Left lobe of liver (tissue), 2 donors: ENCODE measurements at regions not wholly inside any gene's neighbourhood (a gene's known extent, or its start where the extent isn't known, plus 50 kb on each side); places are given as distances from the start of the nearest gene placed in this dataset.

Experiments used
- ATAC-seq: fragments of 200-7000 bp; cut with Tn5 transposase; one replicate; pipeline ENCODE4 v1.9.1; 2020; ENCODE audit warnings: mild to moderate bottlenecking, moderate library complexity
- DNase-seq: peaks from one replicate; pipeline ENCODE4 v3.0.0-alpha.2; 2020; ENCODE audit warnings: low spot score
- donor health status: DM: no; HTN: no; CAD: no; lungs with moderate emphysema.
- donor health status: DM: no; HTN: yes; CAD: no.

DNA sequence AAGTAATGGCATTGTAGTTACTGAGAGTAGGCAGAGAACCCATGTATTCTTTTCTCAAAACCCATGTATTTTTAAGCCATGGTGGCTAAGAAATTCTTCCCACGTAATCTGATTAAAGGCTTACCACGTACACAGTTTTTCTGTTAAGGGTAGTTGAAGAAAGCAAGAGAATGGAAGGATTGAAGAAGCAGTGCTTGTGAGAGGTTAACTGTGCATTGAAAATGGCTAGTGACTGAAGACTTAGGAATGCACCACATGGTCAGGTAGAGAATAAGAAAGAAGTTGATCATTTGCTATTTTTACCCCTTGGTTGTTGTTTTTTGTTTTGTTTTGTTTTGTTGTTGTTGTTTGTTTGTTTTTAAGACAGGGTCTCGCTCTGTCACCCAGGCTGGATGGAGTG lies 178.9 kb upstream of the SNX7 start:
- DNase-seq: no peak
- no peak for ATAC-seq

DNA sequence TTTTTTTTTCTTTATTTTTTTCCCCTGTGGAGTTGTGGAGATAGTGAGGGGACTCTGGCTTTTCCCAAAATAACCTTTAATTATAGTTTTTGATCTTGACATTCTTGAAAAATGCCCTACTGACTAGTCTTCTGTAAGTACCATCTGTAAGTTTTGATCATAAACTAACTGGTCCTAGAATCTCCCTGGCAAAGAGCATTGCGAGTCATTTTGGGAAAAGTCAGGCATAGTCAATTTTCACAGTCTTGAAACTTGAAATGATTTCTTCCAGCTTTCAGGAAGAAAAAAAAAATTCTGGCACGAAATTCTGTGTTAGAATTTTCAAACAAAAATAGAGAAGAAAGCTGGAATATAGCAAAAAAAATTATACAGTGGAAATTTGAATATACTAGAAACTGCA lies 181.2 kb upstream of the SNX7 start:
- DNase-seq: no peak
- ATAC-seq: no peak

DNA sequence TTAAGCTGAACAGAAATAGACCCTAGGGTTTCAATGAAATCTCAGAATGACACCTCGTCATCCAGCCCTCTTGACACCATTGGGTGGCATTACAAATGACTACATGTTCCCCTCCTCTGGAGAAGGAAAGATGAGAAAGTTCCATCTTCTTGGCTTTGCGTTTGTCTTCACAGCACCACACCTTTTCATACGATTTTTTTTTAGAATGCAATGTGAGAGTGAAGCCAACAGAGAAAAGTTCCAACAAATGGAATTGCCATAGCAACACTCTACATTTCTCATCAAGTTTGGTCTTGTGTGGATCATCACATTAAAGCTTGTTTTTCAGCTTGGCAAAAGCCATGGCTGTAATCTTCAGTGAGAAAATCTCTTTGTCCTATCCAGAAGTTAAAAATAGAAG lies 183.4 kb upstream of the SNX7 start:
- DNase-seq: no peak
- no peak for ATAC-seq

DNA sequence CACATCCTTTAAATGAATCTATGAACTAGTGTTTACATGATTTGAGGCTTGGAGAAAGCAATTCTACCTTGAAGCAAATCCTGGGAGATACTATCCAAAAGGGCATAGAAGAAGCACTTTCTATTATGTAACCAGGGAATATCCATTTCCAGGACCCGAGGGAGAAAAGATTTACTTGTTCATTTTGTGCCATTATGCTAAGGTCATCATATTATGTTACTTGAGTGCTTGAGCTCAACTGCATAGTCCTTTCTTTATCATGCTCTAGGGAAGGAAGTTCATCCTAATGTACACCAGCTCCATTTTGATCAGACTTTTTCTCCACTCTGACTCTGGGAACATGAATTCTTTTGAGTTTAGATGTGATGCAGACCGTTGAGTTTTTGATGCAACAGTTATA lies 188.6 kb upstream of the SNX7 start:
- ATAC-seq: no peak
- DNase-seq: no peak

DNA sequence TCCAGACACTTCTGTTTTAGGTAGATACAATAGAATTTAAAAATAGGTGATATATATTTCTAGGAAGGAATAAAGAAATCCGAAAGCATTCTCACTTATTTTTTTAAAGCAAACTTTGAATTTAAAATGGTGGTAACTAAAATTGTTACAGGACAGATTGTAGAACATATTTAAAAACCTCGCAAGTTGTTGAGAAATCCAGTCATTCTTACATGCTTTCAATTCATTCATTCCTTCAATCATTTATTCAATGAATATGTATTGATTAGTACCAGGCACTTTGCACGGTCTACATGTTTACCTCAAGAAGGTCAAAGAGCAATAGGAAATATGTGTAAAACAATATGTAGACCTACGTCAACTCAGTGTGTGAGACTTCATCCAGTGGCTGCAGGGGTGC lies 189.9 kb upstream of the SNX7 start:
- ATAC-seq: no peak
- no peak for DNase-seq

DNA sequence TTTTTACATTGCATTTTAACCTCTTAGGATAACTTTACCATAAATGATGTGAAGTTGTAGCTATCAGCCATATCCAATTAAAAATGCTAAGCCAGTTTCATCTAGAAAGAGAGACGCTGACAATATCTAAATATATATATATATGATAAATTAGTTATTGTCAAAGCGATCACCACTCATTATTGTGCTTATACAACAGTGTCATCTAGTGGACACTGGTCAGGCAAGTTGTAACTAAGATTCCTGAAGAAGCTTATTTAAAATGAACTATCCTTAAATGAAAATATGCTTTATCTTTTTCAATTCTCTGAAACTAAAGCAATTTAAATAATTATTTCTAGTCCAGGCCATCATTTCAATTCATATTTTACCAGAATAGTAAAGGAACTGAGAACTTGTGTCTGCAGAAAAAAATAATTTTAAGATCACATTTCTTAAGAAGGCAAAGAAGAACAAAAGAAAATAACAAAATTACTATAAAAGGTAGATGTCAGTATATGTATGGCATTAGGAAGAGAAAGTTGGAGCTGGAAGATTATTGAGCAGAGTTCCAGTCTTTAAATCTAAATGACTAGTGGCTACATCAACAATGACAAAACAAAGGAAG lies 193.3 kb upstream of the SNX7 start:
- no peak for DNase-seq
- ATAC-seq: peak; percentile 68

DNA sequence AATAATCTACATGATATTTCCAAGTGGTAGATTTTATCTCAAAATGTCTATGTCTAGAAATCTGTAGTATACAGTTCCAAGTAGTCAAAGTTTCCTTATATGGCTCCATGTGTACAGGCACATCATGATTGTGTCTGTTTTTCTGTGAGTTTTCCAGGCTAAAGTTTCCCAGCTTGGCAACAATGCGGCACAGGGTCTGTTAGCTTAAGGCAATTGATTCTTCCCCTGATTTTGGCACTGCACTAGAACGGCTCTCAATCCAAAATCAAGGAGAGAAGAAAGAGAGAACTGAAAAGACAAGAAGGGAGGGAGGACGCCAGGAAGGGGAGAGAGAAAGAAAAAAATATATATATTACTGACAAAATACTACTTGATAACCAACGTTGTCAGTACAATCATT lies 193.9 kb upstream of the SNX7 start:
- DNase-seq: no peak
- no peak for ATAC-seq

DNA sequence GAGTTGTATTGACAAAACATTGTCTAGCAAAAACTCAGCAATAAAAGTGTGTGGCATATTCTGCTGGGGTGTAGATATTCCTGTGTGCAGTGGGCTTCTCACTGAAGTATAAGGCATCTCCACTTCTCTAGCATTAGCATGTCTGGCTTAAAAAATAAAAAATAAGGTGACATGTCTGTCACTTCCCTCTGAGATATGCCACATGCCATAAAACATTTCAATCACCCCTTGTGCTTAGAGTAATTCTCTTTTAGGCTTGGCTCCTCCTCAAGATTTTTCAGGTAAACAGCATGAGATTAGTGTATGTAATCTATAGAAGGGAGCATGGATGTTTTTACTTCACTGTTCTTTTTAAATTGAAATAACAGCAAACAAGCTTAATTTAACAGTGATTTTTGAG lies 194.4 kb upstream of the SNX7 start:
- ATAC-seq (no peak), DNase-seq (no peak)

DNA sequence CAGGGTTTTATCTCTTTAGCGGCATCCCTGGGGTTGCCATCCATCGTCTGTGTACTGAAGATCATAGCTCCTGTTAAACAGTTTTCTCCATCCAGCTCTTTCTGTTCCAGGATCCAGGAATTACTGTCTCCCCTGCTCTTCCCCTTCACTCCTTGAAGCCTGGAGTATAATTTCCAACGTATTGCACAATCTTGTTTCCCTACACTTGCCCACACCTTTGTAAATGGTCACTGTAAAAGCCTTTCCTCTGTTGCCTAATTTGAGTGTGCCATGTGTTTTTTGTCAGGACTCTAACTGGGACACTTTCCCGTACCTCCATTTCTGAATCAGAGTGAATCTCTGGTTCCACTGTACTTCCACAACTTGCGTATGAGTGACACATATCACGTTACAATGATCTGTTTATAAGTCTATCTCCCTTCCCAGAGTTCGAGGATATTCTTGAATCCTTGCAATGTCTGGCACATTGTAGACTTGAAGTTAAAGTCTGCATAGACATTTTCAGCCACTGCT lies 199.6 kb upstream of the SNX7 start:
- no peak for ATAC-seq

DNA sequence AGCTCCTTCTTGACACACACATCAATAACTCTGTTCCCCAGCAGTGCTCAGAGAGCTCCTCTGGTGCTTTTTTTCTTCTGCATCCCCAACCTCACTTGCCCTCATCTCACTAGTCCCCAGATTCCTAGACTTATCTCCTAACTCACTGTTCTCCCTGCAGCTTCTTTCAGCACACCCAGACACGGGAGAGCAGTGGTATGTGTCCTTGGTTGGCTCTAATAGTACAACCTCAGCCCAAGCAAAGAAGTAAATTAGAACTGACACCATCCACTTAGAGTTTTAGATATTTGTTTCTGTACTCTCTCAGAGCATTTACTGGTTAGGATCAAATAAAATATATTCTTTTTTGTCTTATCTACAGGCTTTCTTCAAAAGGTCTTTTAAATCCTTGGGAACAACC lies 201.4 kb upstream of the SNX7 start:
- no peak for ATAC-seq
- DNase-seq: no peak

More for the DNA sequence above, 199.6 kb upstream of the SNX7 start:
- DNase-seq: no peak

DNA sequence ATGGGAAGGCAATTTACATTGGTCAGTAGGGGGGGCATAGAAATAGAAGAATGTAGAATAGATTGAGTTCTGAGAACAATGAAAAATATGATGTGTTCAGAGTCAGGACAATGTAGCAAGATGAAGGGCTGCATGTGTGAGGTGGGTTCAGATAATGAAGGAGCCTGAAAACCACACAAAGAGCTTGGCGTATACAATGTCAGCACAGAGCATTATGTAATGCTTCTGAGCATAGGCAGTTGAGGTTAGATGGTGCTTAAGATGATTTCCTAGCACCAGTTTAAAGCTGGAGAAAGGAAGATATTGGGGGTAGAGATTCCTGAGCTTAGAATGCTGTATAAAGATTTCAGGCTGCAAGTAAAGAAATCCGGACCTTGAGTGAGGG lies 202.0 kb upstream of the SNX7 start:
- DNase-seq (no peak), ATAC-seq (no peak)

DNA sequence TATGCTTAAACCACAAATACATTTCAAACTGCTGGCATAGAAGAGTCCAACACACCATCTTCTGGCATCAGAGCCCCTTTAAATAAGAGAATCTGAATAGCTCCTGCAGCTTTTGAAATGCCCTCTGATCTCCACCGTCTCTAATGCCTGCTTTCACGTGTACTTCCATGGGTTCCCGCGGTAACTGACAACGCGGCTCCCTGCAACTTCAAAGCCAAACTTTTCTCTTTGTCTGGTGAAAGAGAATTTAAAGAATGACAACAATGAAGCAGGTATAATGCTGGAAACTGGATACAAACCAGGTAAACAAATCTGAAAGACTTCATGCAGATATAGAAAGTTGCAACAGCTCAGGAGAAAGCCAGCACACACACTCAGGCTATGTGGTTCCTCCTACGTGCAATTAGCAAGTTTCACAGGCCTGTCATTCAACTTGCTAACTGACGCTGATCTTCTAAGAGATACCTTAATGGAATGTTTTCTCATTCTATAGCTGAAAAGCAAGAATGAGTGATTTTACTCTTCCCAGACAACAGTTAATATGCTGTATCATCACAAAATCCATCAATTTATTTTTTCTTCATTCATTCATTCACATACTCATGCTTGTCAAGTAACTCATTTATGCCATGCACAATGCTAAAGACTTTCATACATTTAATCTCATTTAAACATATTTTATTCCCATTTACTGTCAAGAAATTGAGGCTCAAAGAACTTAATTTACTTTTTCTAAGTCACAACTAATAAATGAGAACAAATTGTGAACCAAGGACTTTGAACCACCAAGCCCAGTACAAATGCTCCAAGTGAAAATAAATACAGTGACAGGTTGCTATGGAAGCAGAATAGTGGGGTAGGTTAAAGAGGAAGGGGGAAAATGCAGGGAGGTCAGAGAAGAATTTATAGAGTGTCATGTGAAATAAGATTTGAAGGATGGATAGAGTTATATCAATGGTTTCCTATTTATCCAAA lies 202.7 kb upstream of the SNX7 start:
- no peak for DNase-seq
- ATAC-seq: peak; percentile 63

DNA sequence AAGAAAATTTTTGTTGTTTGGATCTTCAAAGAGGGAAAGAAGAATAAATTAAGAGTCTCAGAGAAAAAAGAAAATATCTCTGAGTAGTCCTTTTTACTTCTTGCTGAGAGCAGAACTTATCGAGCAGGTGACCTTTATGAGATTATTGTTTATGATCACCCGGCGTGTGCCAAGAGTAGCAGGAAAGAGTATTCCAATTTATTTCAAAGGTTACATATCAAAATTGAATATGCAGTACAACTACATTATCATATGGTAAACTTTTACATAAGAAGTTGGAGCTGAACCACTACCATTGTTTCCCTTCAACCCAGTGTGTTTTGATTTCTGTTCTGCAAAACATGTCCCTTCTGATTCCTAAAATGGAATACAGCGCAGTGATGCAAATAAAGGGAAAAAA lies 204.3 kb upstream of the SNX7 start:
- ATAC-seq: no peak

DNA sequence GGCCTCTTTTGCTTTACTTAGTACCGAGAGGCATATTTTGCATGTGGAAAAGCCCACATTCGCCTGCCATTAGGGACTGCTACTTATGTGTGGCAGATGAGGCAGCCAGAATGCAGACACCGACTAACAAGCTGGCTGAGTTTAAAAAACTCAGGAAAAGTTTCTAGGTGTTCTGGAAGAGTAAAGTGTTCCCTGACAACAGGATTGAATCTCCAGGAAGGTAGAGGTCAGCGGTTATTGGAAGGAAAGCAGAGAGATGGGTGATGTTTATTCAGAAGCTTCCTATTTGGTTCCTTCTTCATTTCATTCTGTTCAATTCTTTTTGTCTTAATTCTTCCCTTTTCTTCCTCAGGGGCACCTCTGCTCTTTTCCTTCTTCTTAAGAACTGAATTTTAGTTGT lies 206.9 kb upstream of the SNX7 start:
- ATAC-seq (no peak), DNase-seq (no peak)

More for the DNA sequence above, 204.3 kb upstream of the SNX7 start:
- no peak for DNase-seq

DNA sequence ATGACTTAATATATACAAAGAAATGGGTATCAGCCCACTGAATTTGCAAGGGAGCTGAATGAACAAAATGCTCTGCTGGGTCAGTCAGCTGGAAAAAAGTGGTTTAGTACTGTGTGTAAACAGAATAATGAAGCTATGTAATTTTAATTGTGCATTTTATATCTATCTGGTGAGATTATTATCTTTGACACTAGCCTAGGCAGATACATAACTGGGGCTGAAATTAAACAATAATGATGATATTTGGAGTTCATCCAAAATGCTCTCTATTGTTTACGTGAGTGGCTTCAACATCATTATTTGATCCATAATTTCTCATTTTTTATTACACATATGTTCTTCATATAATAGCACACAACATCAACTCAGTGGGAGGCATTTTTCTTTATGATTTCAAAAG lies 208.5 kb upstream of the SNX7 start:
- DNase-seq (no peak), ATAC-seq (no peak)

DNA sequence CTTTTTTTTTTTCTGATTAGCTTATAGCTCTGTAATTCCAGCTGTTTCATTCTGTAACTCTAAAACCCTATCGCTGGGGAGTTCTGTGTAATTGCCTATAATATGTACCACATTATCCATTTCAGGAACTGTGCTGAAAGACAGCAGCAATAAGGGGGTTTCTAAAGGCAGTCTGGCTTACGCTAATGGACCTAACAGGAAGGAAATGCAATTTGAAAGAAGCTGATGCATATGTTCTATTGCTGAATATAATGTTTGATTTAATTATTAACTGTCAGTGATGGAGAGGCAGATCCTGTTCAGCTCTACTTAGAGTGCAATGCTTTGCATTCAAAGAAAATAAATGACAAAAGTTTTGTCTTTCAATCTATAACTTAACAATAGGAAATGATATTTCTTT lies 209.4 kb upstream of the SNX7 start:
- ATAC-seq: no peak
- DNase-seq: no peak

DNA sequence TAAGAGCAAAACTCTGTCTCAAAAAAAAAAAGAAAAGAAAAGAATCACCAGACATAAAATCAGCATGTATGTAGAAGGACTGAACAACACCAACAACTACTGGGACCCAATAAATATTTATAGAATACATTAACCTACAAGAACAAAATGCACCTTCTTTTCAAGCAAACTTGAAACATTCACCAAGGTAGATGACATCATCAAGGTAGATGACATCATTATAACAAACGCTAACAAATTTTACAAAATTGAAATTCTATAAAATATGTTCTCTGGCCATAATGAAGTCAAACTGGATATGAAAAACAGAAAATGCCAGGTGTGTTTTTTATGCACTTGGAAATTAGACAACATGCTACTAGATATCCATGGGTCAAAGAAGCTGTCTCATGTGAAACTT lies 220.2 kb upstream of the SNX7 start:
- DNase-seq: no peak

DNA sequence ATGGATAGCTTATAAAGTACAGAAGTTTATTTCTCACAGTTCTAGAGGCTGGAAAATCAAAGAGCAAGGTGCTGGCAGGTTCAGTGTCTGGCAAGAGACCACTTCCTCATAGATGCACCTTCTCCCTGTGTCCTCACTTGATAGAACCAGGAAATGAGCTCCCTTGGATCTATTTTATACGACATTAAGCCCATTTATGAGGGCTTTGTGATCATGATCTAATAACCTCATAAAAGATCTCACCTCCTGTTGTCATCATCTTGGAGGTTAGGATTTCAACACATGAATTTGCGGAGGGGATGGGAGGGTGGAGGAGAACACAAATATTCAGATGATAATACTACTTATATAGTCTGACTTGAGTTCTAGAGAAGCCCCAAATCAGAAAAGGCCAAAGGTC lies 222.1 kb upstream of the SNX7 start:
- DNase-seq (no peak), ATAC-seq (no peak)

More for the DNA sequence above, 220.2 kb upstream of the SNX7 start:
- ATAC-seq: no peak

DNA sequence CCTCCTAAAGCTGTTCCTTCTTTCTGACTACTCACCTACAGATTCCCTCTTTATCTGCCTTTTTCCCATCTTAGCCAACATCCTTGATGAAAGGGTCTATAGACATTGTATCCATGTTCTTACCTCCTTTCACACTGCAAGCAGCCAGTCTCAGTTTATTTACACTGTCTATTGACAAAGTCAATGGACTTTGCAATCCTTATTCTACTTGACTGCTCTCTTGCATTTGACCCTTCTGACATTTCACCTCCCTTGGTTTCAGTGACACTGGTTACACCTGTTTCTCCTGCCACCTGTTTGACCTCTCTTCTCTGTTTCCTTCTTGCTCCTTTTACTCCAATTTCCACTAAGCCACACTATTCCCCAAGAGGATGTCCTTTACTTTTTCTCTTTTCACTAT lies 224.0 kb upstream of the SNX7 start:
- peak; percentile 91 for ATAC-seq

DNA sequence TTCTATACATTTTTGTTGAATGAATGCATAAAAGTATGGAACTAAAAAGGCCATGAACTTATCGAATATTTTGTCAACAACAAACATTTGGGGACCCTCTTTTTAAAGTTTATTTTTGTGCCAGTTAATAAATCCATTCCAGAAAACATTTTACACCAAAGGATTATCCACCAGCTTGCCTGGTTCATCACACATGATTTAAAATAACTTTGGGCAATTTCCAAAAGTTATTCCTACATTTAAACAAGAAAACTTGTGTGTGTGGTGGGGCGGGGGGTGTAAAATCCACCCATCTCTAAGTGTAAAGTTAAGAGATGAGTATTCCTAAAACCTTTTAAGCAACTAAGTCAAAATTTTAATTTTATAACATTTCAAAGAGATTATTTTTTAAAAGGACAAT lies 224.5 kb upstream of the SNX7 start:
- ATAC-seq (no peak), DNase-seq (no peak)

More for the DNA sequence above, 224.0 kb upstream of the SNX7 start:
- no peak for DNase-seq

DNA sequence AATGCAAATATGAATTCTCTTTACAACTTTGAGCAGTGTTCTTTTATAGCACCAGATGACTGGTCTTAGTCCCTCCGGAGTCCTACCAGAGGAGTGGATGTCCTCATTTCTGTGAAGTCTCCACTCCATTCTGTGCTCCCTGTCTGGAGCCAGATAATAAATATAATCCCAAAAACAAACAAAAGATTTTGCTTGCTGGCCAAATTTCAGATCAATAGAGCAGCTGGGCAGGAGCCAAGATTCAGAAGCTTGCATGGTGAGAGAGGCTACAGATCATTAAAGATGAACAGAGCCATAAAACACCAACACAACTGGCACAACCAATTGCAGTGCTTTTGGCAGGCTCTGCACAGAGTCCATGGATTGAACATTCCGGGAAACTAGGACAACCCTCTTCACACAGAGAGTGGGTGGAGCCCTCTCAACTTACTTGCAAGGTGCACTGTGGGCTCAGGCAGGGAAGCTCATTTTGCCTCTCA lies 231.5 kb upstream of the SNX7 start:
- DNase-seq (peak; percentile 83), ATAC-seq (peak; percentile 97)

DNA sequence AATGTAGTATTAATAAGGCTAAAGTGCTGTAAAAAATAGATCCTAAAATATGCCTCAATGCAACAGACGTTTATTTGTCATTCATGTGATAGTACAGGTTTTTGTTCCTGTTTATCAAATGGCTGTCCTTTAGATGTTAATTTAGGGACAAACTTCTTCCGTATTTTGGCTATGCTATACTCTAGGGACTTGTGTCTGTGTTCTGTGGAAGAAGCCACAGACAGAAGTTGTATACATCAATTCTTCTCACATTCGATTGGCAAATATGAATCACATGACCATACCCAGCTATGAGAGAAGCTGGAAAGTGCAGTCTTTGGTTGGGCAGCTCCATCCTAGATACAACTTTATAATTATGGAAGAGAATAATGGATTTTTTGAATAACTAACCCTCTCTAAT lies 232.7 kb upstream of the SNX7 start:
- DNase-seq (no peak), ATAC-seq (no peak)
